NCI-H1105 treated with DMSO at 0.1 percent for 48 hours (cell line): ENCODE measurements at regions not wholly inside any gene's neighbourhood (a gene's known extent, or its start where the extent isn't known, plus 50 kb on each side); places are given as distances from the start of the nearest gene placed in this dataset.

Experiments
- DNase-seq: peaks from one replicate; lab custom pipeline; 2025; lab: John Stamatoyannopoulos, UW

DNA sequence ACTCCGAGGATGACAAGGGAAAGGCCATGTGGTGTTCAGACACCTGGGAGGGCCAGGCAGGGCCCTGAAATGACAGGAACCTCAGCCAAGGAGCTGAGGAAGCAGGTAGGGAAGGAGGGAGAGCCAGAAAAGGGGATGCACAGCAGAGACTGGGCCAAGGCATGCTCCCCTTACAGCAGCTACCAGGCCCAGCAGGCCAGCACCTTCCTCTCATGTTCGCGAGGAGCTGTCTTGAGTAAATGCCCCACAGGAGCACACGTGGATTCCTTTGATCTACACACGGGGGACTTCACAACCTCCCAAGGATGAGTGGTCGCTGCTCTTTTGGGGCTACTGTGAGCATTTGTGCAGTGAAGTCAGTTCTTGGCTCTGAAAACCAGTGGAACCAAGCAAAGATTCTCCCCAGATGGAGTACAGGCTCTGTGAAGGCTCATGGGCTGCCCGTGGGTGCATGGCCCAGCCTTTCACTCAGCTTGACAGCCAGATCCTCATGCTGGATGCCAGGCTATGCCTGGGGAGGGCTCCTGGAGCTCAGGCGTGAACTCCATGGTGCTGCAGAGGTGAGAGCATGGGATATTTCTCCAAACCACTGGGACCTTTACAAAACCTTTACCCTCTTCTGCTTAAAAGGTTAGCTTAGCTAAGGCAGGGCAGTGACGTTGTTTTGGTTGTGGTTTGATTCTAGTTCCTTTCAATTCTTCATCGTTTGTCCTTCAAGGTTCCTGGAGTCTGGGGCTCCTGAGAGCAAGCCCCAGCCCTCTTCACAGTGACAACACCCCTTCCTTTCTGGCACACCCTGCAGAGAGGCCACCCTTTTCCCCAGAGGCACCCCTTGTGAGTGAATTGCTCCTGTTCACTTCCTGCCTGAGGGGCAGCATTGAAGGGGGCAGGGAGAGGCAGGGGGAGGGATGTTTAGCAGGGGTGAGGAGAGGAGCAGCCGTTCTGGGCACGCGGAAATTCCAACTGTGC lies 74.2 kb upstream of the ZPBP start:
- DNase-seq = no peak

- DNase-seq = no peak
Observed at GRCh38 chr7:50164559-50165170, 71.6 kb upstream of the ZPBP start.

GRCh38 chr7:50160206-50160605 lies 67.2 kb upstream of the ZPBP start:
- no peak for DNase-seq

GRCh38 chr7:50159154-50159553 lies 66.1 kb upstream of the ZPBP start:
- no peak for DNase-seq

GRCh38 chr7:50156706-50157105 lies 63.7 kb upstream of the ZPBP start:
- DNase-seq = no peak

- DNase-seq = no peak
Observed at GRCh38 chr7:50156163-50156562, 63.1 kb upstream of the ZPBP start.

DNA sequence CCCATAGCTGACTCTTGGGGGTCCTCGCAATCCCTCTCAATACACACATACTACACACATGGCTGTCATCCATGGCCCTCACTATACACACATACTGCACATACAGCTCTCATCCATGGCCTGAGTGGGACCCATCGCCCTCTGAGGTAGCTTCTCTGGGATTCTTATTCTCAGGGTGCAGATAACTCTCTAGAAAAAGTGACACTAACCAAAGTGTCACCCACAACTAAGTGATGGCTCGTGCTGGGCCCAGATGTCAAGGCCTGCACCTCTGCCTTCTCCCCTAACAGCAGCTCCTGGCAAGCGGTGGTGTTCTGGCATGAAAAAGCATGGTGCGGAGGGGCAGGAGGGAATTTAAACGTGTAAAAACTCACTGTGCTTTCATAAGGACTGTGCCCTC lies 62.7 kb upstream of the ZPBP start:
- no peak for DNase-seq

- no peak for DNase-seq
Observed at GRCh38 chr7:50153995-50154394, 60.9 kb upstream of the ZPBP start.

GRCh38 chr7:50153148-50153547 lies 60.1 kb upstream of the ZPBP start:
- no peak for DNase-seq

- no peak for DNase-seq
Observed at GRCh38 chr7:50152486-50152885, 59.4 kb upstream of the ZPBP start.

DNA sequence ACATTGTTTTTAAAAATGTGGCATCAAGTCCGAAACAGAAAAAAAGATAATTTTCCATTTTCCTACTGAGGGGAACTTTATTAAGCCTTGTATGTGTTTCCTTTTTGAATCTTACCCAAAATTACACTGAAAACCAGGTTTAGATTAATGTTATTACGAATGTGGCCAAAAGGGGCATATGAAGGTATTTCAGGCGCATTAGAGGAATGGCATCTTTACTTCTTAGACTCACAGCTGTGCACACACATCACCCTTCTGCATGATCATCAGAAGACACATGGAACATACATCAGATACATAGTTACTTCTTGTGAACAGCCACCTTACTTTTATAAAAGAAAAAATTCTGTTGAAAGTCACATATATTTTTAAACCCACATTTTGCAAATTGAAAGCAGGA lies 58.6 kb upstream of the ZPBP start:
- no peak for DNase-seq

DNA sequence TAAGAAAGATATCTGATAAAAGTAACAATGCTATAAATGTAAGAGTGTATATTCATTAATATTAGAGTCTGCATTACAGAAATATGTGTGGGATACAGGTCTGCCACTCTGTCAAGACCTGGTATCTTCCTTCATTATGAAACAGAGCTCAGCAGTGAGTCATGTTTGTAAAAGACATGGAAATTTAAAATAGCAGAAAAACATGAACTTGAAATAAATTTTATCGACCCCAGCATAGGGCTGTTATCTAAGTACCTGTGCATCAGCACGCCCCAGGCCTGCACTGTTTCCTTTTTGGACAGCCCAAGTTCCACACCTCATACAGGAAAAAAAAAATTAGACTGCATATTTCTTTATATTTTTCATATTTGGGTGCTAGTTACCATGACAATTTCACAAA lies 58.0 kb upstream of the ZPBP start:
- no peak for DNase-seq

- DNase-seq = no peak
Observed at GRCh38 chr7:50149369-50149768, 56.3 kb upstream of the ZPBP start.

DNA sequence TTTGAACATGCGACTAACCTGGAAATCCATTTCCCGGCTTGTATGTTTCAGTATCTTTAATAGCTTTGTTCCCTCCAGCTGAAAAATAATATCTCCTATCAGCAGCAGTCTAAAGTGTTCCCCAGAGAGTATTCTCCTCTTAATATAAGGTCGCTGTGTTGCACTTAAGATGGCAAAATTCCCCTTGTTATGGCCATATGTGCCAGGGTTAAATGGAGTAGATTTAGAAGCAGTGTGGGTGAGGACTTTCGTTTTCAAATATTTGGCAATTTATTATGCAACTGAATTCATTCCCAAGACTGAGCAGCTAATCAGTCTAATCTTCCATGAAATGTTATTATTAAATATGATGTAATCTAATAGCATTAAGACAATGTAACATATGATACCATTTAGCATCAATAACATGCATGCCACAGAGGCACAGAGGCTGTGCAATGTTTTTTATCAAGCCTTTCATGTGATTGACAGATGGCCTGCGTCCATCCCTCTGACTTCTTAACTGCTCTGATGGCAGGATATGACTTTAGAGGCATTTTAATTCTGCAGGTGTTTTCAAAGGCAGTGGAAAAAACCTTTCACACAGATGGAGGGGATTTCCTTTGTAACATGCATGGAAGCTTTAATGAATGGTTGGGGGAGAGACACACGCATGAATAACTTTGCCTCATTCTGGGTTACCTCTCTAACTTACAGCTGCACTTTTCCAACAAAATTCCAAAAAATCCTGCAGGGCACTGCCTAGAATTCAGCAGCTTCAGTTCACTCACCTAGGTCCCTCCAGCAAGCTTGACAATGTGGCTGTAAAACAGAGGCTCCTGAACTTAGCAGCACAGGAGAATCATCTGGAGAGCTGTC lies 55.1 kb upstream of the ZPBP start:
- DNase-seq = no peak

GRCh38 chr7:50146692-50147091 lies 53.6 kb upstream of the ZPBP start:
- DNase-seq = peak; percentile 79

DNA sequence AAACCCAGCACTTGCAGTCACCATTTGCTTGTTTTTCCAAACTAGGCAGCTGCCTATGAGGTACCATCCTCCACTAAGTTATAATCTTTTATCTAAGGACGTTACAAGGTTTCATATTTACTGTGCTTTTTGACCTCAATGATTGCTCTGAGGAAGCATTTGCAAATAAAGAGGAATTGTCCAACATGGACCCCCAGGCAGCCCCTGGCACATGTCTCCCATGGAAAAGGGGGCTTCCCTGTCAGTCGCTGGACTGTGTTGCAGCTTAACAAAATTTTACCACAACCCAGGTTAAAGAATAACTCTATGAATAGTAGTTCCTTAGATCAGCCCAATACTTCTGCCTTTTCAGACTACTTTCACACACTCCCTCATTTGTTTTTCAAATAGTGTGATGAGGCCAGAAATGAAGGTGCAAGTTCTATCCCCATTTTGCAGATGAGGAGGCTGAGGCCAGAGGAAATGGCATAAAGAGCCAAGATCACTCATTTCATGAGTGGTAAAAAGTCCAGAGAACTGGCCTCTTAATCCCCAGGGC lies 52.8 kb upstream of the ZPBP start:
- DNase-seq = no peak

DNA sequence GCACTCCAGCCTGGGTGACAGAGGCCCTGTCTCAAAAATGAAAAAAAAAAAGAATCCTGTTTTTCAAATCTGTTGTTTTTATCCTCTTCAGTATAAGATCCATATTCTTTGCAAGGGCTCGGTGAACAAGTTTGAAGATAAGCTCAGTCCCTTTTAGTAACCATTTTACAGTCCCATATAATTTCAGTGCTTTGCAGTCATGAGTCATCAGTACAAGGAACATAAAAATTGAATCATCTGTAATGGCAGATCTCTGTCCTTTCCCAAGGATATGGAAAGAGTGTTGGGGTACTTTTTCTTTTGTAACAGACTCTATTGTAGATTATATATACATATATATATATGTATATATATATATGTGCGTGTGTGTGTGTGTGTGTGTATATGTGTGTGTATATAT lies 52.2 kb upstream of the ZPBP start:
- DNase-seq = no peak
